Fibroblast of lung (primary cell): ENCODE measurements at regions not wholly inside any gene's neighbourhood (a gene's known extent, or its start where the extent isn't known, plus 50 kb on each side); places are given as distances from the start of the nearest gene placed in this dataset.

Source experiments
- DNase-seq, 2 donors: peaks; one replicate each; pipeline versions ENCODE4 v3.0.0 to v3.0.0-alpha.2; 2010; ENCODE audit warnings: low read depth in 2 of 2
- H2AFZ ChIP-seq: 2 replicates; pipeline ENCODE4 v1.5.1; 2012; ENCODE audit warnings: low read length, control low read depth, inconsistent platforms
- H3K27ac ChIP-seq: 2 replicates; pipeline ENCODE4 v1.5.1; 2011; ENCODE audit warnings: low read length, control low read depth; ENCODE audit not compliant: insufficient read depth
- H3K27me3 ChIP-seq: 2 replicates; pipeline ENCODE4 v1.5.1; 2011; ENCODE audit warnings: mild to moderate bottlenecking, low read length; ENCODE audit not compliant: control insufficient read depth, insufficient read depth
- H3K36me3 ChIP-seq: 2 replicates; pipeline ENCODE4 v1.5.1; 2011; ENCODE audit warnings: low read length; ENCODE audit not compliant: control insufficient read depth, insufficient read depth
- H3K4me1 ChIP-seq: 2 replicates; pipeline ENCODE4 v1.5.1; 2011; ENCODE audit warnings: low read length; ENCODE audit not compliant: control insufficient read depth, insufficient read depth; ENCODE audit errors: extremely low read depth
- H3K4me2 ChIP-seq: 2 replicates; pipeline ENCODE4 v1.5.1; 2011; ENCODE audit warnings: low read length, control low read depth; ENCODE audit not compliant: insufficient read depth; ENCODE audit errors: extremely low read depth
- H3K4me3 ChIP-seq, 4 experiments: fragments of 200-600 bp in 1 of 4; sonication (generic) in 1 of 4; replicated peaks in 1 of 4; 2 replicates each; pipeline ENCODE4 v1.5.1; 2011 to 2016; ENCODE audit warnings: low read length in 4 of 4, low read depth in 3 of 4, mild to moderate bottlenecking in 3 of 4, control low read depth in 2 of 4, inconsistent platforms in 1 of 4, mixed read lengths in 1 of 4; ENCODE audit not compliant: insufficient read depth in 1 of 4; ENCODE audit errors: control extremely low read depth in 1 of 4
- H3K79me2 ChIP-seq: 2 replicates; pipeline ENCODE4 v1.5.1; 2012; ENCODE audit warnings: mild to moderate bottlenecking, low read length, inconsistent platforms; ENCODE audit not compliant: control insufficient read depth, insufficient read depth
- H3K9ac ChIP-seq: 2 replicates; pipeline ENCODE4 v1.5.1; 2011; ENCODE audit warnings: mild to moderate bottlenecking, low read length, control low read depth; ENCODE audit not compliant: insufficient read depth
- H3K9me3 ChIP-seq: 2 replicates; pipeline ENCODE4 v1.5.1; 2012; ENCODE audit warnings: low read depth, low read length; ENCODE audit not compliant: control insufficient read depth, insufficient read depth
- H4K20me1 ChIP-seq: 2 replicates; pipeline ENCODE4 v1.5.1; 2011; ENCODE audit warnings: low read length; ENCODE audit not compliant: control insufficient read depth, insufficient read depth; ENCODE audit errors: extremely low read depth
- CTCF ChIP-seq, 2 donors: IDR thresholded peaks in 1 of 2; conservative IDR thresholded peaks in 1 of 2; 1 replicate in 1 of 2; 2 replicates in 1 of 2; pipeline ENCODE4 v1.5.1; 2011 to 2012; ENCODE audit warnings: low read length in 2 of 2, control low read depth in 1 of 2, inconsistent platforms in 1 of 2, low read depth in 1 of 2, mild to moderate bottlenecking in 1 of 2
- EZH2 ChIP-seq: IDR thresholded peaks from 2 replicates; pipeline ENCODE4 v1.5.1; 2012; ENCODE audit warnings: low read length, control low read depth, mild to moderate bottlenecking; ENCODE audit errors: missing control alignments

- Histone ChIP-seq H4K20me1 (no peaks in the 10 kb centered on the region), H3K4me2 (no peak overlapping the region), H3K27me3 (no peaks in the 10 kb centered on the region), H3K27ac (no peak overlapping the region), H3K79me2 (no peaks in the 10 kb centered on the region), H3K4me1 (no peaks in the 10 kb centered on the region), H3K36me3 (no peaks in the 10 kb centered on the region), H3K4me3 (no peak overlapping the region), H3K9ac (no peak overlapping the region), H3K9me3 (no peaks in the 10 kb centered on the region), H2AFZ (no peak overlapping the region)
- TF ChIP-seq EZH2, result no peak
- no peak for TF ChIP-seq CTCF (conservative IDR thresholded peaks at IDR 0.05 in 1 of 2, IDR thresholded peaks at IDR 0.05 in 1 of 2; ENCODE audit: low read depth in 1 of 2, low read length in 2 of 2)
- DNase-seq, result no peak
Measured at GRCh38 chr13:107822006-107822405, 393.3 kb downstream of the LIG4 start.

GRCh38 chr13:107821492-107821891 is 393.8 kb downstream of the LIG4 start:
- no peak for TF ChIP-seq CTCF (conservative IDR thresholded peaks at IDR 0.05 in 1 of 2, IDR thresholded peaks at IDR 0.05 in 1 of 2; ENCODE audit: low read depth in 1 of 2, low read length in 2 of 2)
- TF ChIP-seq EZH2, result no peak
- no peaks in the 10 kb centered on the region for H3K4me1 ChIP-seq
- no peaks in the 10 kb centered on the region for H3K36me3 ChIP-seq
- no peak overlapping the region for H2AFZ ChIP-seq
- DNase-seq, result no peak
- no peaks in the 10 kb centered on the region for H3K27me3 ChIP-seq
- H3K27ac ChIP-seq, result no peak overlapping the region
- H3K79me2 ChIP-seq, result no peaks in the 10 kb centered on the region
- H3K9ac ChIP-seq, result no peak overlapping the region
- H3K9me3 ChIP-seq, result no peaks in the 10 kb centered on the region
- no peak overlapping the region for H3K4me2 ChIP-seq
- no peak overlapping the region for H3K4me3 ChIP-seq
- H4K20me1 ChIP-seq, result no peaks in the 10 kb centered on the region

- Histone ChIP-seq H3K4me3 (no peak overlapping the region), H3K9ac (no peak overlapping the region), H3K36me3 (no peaks in the 10 kb centered on the region), H3K9me3 (no peaks in the 10 kb centered on the region), H4K20me1 (no peaks in the 10 kb centered on the region), H2AFZ (no peak overlapping the region), H3K27me3 (no peaks in the 10 kb centered on the region), H3K79me2 (no peaks in the 10 kb centered on the region), H3K4me2 (no peak overlapping the region), H3K27ac (no peak overlapping the region), H3K4me1 (no peaks in the 10 kb centered on the region)
- TF ChIP-seq EZH2 (no peak), CTCF (conservative IDR thresholded peaks at IDR 0.05 in 1 of 2, IDR thresholded peaks at IDR 0.05 in 1 of 2; ENCODE audit: low read depth in 1 of 2, low read length in 2 of 2) (no peak)
- DNase-seq, result no peak
Measured at GRCh38 chr13:107819071-107819470, 396.3 kb downstream of the LIG4 start.
